Thyroid gland (tissue), 4 donors: ENCODE measurements at regions not wholly inside any gene's neighbourhood (a gene's known extent, or its start where the extent isn't known, plus 50 kb on each side); places are given as distances from the start of the nearest gene placed in this dataset.

Source experiments
- POLR2A ChIP-seq, 2 donors: fragments of 450-650 bp; IDR thresholded peaks; one replicate each; pipeline ENCODE4 v1.6.1; 2017; ENCODE audit warnings: antibody characterized with exemption in 2 of 2, mild to moderate bottlenecking in 2 of 2, moderate library complexity in 1 of 2
- TF ChIP-seq, protein P1 (sequence below), 6 experiments: fragments of 200-600 bp in 3 of 6; fragments of 450-650 bp in 3 of 6; sonication (generic) in 3 of 6; IDR thresholded peaks; one replicate each; pipeline ENCODE4 v1.5.1; 2016 to 2019; ENCODE audit warnings: antibody characterized with exemption in 6 of 6, mild to moderate bottlenecking in 2 of 6, inconsistent platforms in 1 of 6, moderate library complexity in 1 of 6

- TF ChIP-seq, protein P1, sequence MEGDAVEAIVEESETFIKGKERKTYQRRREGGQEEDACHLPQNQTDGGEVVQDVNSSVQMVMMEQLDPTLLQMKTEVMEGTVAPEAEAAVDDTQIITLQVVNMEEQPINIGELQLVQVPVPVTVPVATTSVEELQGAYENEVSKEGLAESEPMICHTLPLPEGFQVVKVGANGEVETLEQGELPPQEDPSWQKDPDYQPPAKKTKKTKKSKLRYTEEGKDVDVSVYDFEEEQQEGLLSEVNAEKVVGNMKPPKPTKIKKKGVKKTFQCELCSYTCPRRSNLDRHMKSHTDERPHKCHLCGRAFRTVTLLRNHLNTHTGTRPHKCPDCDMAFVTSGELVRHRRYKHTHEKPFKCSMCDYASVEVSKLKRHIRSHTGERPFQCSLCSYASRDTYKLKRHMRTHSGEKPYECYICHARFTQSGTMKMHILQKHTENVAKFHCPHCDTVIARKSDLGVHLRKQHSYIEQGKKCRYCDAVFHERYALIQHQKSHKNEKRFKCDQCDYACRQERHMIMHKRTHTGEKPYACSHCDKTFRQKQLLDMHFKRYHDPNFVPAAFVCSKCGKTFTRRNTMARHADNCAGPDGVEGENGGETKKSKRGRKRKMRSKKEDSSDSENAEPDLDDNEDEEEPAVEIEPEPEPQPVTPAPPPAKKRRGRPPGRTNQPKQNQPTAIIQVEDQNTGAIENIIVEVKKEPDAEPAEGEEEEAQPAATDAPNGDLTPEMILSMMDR (IDR thresholded peaks at IDR 0.05): no peak
- no peak for TF ChIP-seq POLR2A (IDR thresholded peaks at IDR 0.05)
These were observed 106.4 kb upstream of the SLC5A12 start for GRCh38 chr11:26828288-26828687.
